ENCODE measurements at regions not wholly inside any gene's neighbourhood (a gene's known extent, or its start where the extent isn't known, plus 50 kb on each side); places are given as distances from the start of the nearest gene placed in this dataset.

- Histone ChIP-seq H4K91ac (ENCODE audit: insufficient read depth, low read depth, low read length) (no peak overlapping the region), H3K27ac (ENCODE audit: insufficient read depth, low read length) (no peak overlapping the region), H3K23ac (ENCODE audit: low read depth, low read length) (no peak overlapping the region), H2BK120ac (ENCODE audit: low read depth, low read length) (no peak overlapping the region), H3K9ac (ENCODE audit: low read depth, low read length) (no peak overlapping the region), H2BK15ac (ENCODE audit: low read depth, low read length) (no peak overlapping the region), H3K56ac (ENCODE audit: extremely low read depth, insufficient read depth, low read length) (no peak overlapping the region), H2AFZ (replicated peaks; ENCODE audit: low read length, poor library complexity) (no peak overlapping the region), H2AK5ac (ENCODE audit: low read depth, low read length) (no peak overlapping the region), H3K18ac (ENCODE audit: low read depth, low read length) (no peak overlapping the region), H3K36me3 (ENCODE audit: control insufficient read depth, insufficient read depth, low read length) (no peaks in the 10 kb centered on the region), H3K27me3 (ENCODE audit: control insufficient read depth, insufficient read depth, low read length) (no peaks in the 10 kb centered on the region), H3K4me3 (ENCODE audit: insufficient read depth, low read depth, low read length) (no peak overlapping the region), H4K8ac (ENCODE audit: low read depth in 2 of 2, low read length in 2 of 2) (no peak overlapping the region), H2BK5ac (ENCODE audit: low read depth, low read length, poor library complexity, severe bottlenecking) (no peak overlapping the region), H4K5ac (ENCODE audit: low read depth, low read length) (no peak overlapping the region), H3K9me1 (ENCODE audit: insufficient read depth, low read length) (no peaks in the 10 kb centered on the region), H2BK20ac (ENCODE audit: low read depth, low read length) (no peak overlapping the region), H3K79me1 (ENCODE audit: low read depth in 1 of 2, low read length in 2 of 2) (no peaks in the 10 kb centered on the region), H3K4me1 (ENCODE audit: control insufficient read depth, insufficient read depth, low read length) (no peaks in the 10 kb centered on the region), H3K4me2 (ENCODE audit: low read depth, low read length) (no peak overlapping the region), H2AK9ac (replicated peaks; ENCODE audit: low read depth, low read length, poor library complexity) (no peak overlapping the region), H3K14ac (replicated peaks; ENCODE audit: low read depth, low read length) (no peak overlapping the region), H4K20me1 (ENCODE audit: insufficient read depth, low read length) (no peaks in the 10 kb centered on the region), H3K9me3 (ENCODE audit: control insufficient read depth, insufficient read depth, low read length) (peaks cover 13% of the 10 kb centered on the region), H3K4ac (ENCODE audit: low read depth, low read length) (no peak overlapping the region)
- TF ChIP-seq RCOR1 (IDR thresholded peaks at IDR 0.05; ENCODE audit: insufficient replicate concordance, low read length) (no peak), RAD21 (IDR thresholded peaks at IDR 0.05; ENCODE audit: low read length) (no peak), CEBPB (IDR thresholded peaks at IDR 0.05; ENCODE audit: low read depth, low read length) (no peak), RFX5 (IDR thresholded peaks at IDR 0.05; ENCODE audit: low read depth, low read length) (no peak), NFE2L2 (IDR thresholded peaks at IDR 0.05; ENCODE audit: low read depth, low read length) (no peak), MAZ (IDR thresholded peaks at IDR 0.05; ENCODE audit: borderline replicate concordance, low read depth, low read length) (no peak), FOS (IDR thresholded peaks at IDR 0.05; ENCODE audit: low read depth, low read length) (no peak), MAFK (IDR thresholded peaks at IDR 0.05; ENCODE audit: low read depth, low read length) (no peak), BHLHE40 (IDR thresholded peaks at IDR 0.05; ENCODE audit: low read depth, low read length) (no peak), CHD1 (IDR thresholded peaks at IDR 0.05; ENCODE audit: low read depth, low read length) (no peak), SMC3 (IDR thresholded peaks at IDR 0.05; ENCODE audit: low read depth, low read length) (no peak), POLR2A (IDR thresholded peaks at IDR 0.05; ENCODE audit: low read depth, low read length) (no peak), MXI1 (IDR thresholded peaks at IDR 0.05; ENCODE audit: borderline replicate concordance, low read depth, low read length) (no peak)
- TF ChIP-seq, protein P1, sequence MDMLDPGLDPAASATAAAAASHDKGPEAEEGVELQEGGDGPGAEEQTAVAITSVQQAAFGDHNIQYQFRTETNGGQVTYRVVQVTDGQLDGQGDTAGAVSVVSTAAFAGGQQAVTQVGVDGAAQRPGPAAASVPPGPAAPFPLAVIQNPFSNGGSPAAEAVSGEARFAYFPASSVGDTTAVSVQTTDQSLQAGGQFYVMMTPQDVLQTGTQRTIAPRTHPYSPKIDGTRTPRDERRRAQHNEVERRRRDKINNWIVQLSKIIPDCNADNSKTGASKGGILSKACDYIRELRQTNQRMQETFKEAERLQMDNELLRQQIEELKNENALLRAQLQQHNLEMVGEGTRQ (IDR thresholded peaks at IDR 0.05; ENCODE audit: low read depth, low read length): no peak
- TF ChIP-seq, protein P2, sequence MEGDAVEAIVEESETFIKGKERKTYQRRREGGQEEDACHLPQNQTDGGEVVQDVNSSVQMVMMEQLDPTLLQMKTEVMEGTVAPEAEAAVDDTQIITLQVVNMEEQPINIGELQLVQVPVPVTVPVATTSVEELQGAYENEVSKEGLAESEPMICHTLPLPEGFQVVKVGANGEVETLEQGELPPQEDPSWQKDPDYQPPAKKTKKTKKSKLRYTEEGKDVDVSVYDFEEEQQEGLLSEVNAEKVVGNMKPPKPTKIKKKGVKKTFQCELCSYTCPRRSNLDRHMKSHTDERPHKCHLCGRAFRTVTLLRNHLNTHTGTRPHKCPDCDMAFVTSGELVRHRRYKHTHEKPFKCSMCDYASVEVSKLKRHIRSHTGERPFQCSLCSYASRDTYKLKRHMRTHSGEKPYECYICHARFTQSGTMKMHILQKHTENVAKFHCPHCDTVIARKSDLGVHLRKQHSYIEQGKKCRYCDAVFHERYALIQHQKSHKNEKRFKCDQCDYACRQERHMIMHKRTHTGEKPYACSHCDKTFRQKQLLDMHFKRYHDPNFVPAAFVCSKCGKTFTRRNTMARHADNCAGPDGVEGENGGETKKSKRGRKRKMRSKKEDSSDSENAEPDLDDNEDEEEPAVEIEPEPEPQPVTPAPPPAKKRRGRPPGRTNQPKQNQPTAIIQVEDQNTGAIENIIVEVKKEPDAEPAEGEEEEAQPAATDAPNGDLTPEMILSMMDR (conservative IDR thresholded peaks at IDR 0.05; ENCODE audit: low read depth, low read length): no peak
- TF ChIP-seq, protein P3, sequence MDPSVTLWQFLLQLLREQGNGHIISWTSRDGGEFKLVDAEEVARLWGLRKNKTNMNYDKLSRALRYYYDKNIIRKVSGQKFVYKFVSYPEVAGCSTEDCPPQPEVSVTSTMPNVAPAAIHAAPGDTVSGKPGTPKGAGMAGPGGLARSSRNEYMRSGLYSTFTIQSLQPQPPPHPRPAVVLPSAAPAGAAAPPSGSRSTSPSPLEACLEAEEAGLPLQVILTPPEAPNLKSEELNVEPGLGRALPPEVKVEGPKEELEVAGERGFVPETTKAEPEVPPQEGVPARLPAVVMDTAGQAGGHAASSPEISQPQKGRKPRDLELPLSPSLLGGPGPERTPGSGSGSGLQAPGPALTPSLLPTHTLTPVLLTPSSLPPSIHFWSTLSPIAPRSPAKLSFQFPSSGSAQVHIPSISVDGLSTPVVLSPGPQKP (IDR thresholded peaks at IDR 0.05; ENCODE audit: borderline replicate concordance, low read depth, low read length): no peak
- ATAC-seq (ENCODE audit: low read depth): no peak
- ChIA-PET CTCF (no interaction called here), POLR2A (ENCODE audit: unreplicated experiment) (no interaction called here)
- no peak for DNase-seq
- in situ Hi-C loops (cut with MboI; ENCODE audit: low sequenced_read_pairs): no loop called here
- no CpG with 5 or more reads among the region's 2 CpGs for WGBS, 2 experiments (ENCODE audit: extremely low coverage in 2 of 2, insufficient read length in 1 of 2)
- intact Hi-C loops (cut with micrococcal nuclease): no loop called here
- no TSS peak for BruUV-seq (replicated peaks)
- dilution Hi-C loops (cut with HindIII; ENCODE audit: low sequenced_read_pairs, unreplicated experiment): no loop called here
Measured at GRCh38 chr10:107340326-107340725, 175.8 kb upstream of the SORCS1 start.

Measured in IMR-90 (cell line).